KG1 (cell line): ENCODE measurements at regions not wholly inside any gene's neighbourhood (a gene's known extent, or its start where the extent isn't known, plus 50 kb on each side); places are given as distances from the start of the nearest gene placed in this dataset.
"Not testable (repeated sequence)": the region's sequence is repeated elsewhere in the genome, so short reads cannot be mapped to it uniquely, and the experiment has no call there.

Experiments used
- DNase-seq: peaks from one replicate; lab custom pipeline; 2025; lab: John Stamatoyannopoulos, UW

- no peak for DNase-seq
Measured at GRCh38 chr4:137861682-137862081, 329.4 kb upstream of the PCDH18 start.

- no peak for DNase-seq
Measured at GRCh38 chr4:137853424-137853823, 321.1 kb upstream of the PCDH18 start.

- DNase-seq = no peak
Measured at GRCh38 chr4:137852326-137852725, 320.0 kb upstream of the PCDH18 start.

GRCh38 chr4:137851435-137851834 lies 319.1 kb upstream of the PCDH18 start:
- no peak for DNase-seq

GRCh38 chr4:137827945-137828344 lies 295.7 kb upstream of the PCDH18 start:
- not testable (repeated sequence) for DNase-seq

GRCh38 chr4:137825505-137825904 lies 293.2 kb upstream of the PCDH18 start:
- DNase-seq = no peak

GRCh38 chr4:137823007-137823406 lies 290.7 kb upstream of the PCDH18 start:
- no peak for DNase-seq

- DNase-seq = no peak
Measured at GRCh38 chr4:137819964-137820383, 287.7 kb upstream of the PCDH18 start.

- DNase-seq = no peak
Measured at GRCh38 chr4:137812258-137812657, 280.0 kb upstream of the PCDH18 start.

GRCh38 chr4:137806420-137806819 lies 274.1 kb upstream of the PCDH18 start:
- DNase-seq = no peak

GRCh38 chr4:137804906-137805495 lies 272.7 kb upstream of the PCDH18 start:
- no peak for DNase-seq

GRCh38 chr4:137800861-137801260 lies 268.6 kb upstream of the PCDH18 start:
- DNase-seq = no peak

GRCh38 chr4:137794764-137795254 lies 262.5 kb upstream of the PCDH18 start:
- no peak for DNase-seq

GRCh38 chr4:137789263-137789662 lies 257.0 kb upstream of the PCDH18 start:
- DNase-seq = not testable (repeated sequence)

- DNase-seq = not testable (repeated sequence)
Measured at GRCh38 chr4:137783923-137784322, 251.6 kb upstream of the PCDH18 start.

GRCh38 chr4:137775701-137776100 lies 243.4 kb upstream of the PCDH18 start:
- no peak for DNase-seq

- no peak for DNase-seq
Measured at GRCh38 chr4:137774501-137774900, 242.2 kb upstream of the PCDH18 start.

GRCh38 chr4:137768881-137769280 lies 236.6 kb upstream of the PCDH18 start:
- DNase-seq = no peak

GRCh38 chr4:137768196-137768595 lies 235.9 kb upstream of the PCDH18 start:
- no peak for DNase-seq

GRCh38 chr4:137762591-137762990 lies 230.3 kb upstream of the PCDH18 start:
- no peak for DNase-seq

GRCh38 chr4:137754652-137755471 lies 222.6 kb upstream of the PCDH18 start:
- DNase-seq = no peak

- no peak for DNase-seq
Measured at GRCh38 chr4:137749466-137749865, 217.2 kb upstream of the PCDH18 start.

- no peak for DNase-seq
Measured at GRCh38 chr4:137748616-137749015, 216.3 kb upstream of the PCDH18 start.
